Mesenchymal stem cell (in vitro differentiated cells and primary cell): ENCODE measurements at regions not wholly inside any gene's neighbourhood (a gene's known extent, or its start where the extent isn't known, plus 50 kb on each side); places are given as distances from the start of the nearest gene placed in this dataset.

Experiments used
- DNase-seq: peaks from one replicate; pipeline ENCODE4 v3.0.0-alpha.2; 2013
- H2AFZ ChIP-seq: one replicate; pipeline ENCODE4 v1.6.1; 2013; ENCODE audit warnings: low read depth, mild to moderate bottlenecking, control low read depth, inconsistent platforms, low read length, moderate library complexity
- H2AK5ac ChIP-seq: 2 replicates; pipeline ENCODE4 v1.6.1; 2013; ENCODE audit warnings: low read length, moderate library complexity, mild to moderate bottlenecking, inconsistent platforms; ENCODE audit not compliant: severe bottlenecking
- H2BK120ac ChIP-seq: one replicate; pipeline ENCODE4 v1.6.1; 2013; ENCODE audit warnings: low read depth, mild to moderate bottlenecking, inconsistent platforms, low read length, moderate library complexity
- H2BK12ac ChIP-seq, 2 experiments: one replicate each; pipeline ENCODE4 v1.6.1; 2013; ENCODE audit warnings: inconsistent platforms in 2 of 2, low read length in 2 of 2, mild to moderate bottlenecking in 2 of 2, moderate library complexity in 2 of 2, control low read depth in 1 of 2
- H2BK15ac ChIP-seq: one replicate; pipeline ENCODE4 v1.6.1; 2013; ENCODE audit warnings: mild to moderate bottlenecking, low read depth, inconsistent platforms; ENCODE audit not compliant: poor library complexity, severe bottlenecking
- H2BK5ac ChIP-seq: 2 replicates; pipeline ENCODE4 v1.6.1; 2013; ENCODE audit warnings: low read depth, mild to moderate bottlenecking, low read length, control low read depth, inconsistent platforms; ENCODE audit not compliant: poor library complexity, severe bottlenecking
- H3K14ac ChIP-seq, 2 experiments: one replicate each; pipeline ENCODE4 v1.6.1; 2013; ENCODE audit warnings: inconsistent platforms in 2 of 2, low read length in 2 of 2, control low read depth in 1 of 2, mild to moderate bottlenecking in 1 of 2, moderate library complexity in 1 of 2
- H3K18ac ChIP-seq, 2 experiments: one replicate each; pipeline ENCODE4 v1.6.1; 2013; ENCODE audit warnings: inconsistent platforms in 2 of 2, low read length in 2 of 2, control low read depth in 1 of 2, low read depth in 1 of 2, mild to moderate bottlenecking in 1 of 2
- H3K23ac ChIP-seq, 2 experiments: one replicate each; pipeline ENCODE4 v1.6.1; 2013; ENCODE audit warnings: inconsistent platforms in 2 of 2, low read length in 2 of 2, mild to moderate bottlenecking in 2 of 2, moderate library complexity in 2 of 2, control low read depth in 1 of 2
- H3K27ac ChIP-seq: 2 replicates; pipeline ENCODE4 v1.5.1; 2013; ENCODE audit warnings: mild to moderate bottlenecking, moderate library complexity, low read length, control low read depth, inconsistent platforms; ENCODE audit not compliant: poor library complexity, severe bottlenecking
- H3K27me3 ChIP-seq, 2 experiments: 2 replicates each; pipeline versions ENCODE4 v1.6.1 to v1.7.0; 2013; ENCODE audit warnings: low read length in 2 of 2, mild to moderate bottlenecking in 2 of 2, moderate library complexity in 2 of 2, control low read depth in 1 of 2, inconsistent platforms in 1 of 2; ENCODE audit not compliant: control insufficient read depth in 1 of 2, insufficient read depth in 1 of 2
- H3K36me3 ChIP-seq, 2 experiments: 2 replicates each; pipeline versions ENCODE4 v1.6.1 to v1.7.0; 2013; ENCODE audit warnings: low read length in 2 of 2, control low read depth in 1 of 2, inconsistent platforms in 1 of 2, low read depth in 1 of 2, mild to moderate bottlenecking in 1 of 2; ENCODE audit not compliant: insufficient read depth in 2 of 2, control insufficient read depth in 1 of 2
- H3K4ac ChIP-seq, 2 experiments: one replicate each; pipeline ENCODE4 v1.6.1; 2013; ENCODE audit warnings: inconsistent platforms in 2 of 2, low read length in 2 of 2, mild to moderate bottlenecking in 2 of 2, moderate library complexity in 2 of 2, control low read depth in 1 of 2, low read depth in 1 of 2
- H3K4me1 ChIP-seq: 2 replicates; pipeline ENCODE4 v1.6.1; 2013; ENCODE audit warnings: low read depth, low read length, control low read depth; ENCODE audit not compliant: control insufficient read depth, insufficient read depth
- H3K4me2 ChIP-seq: 2 replicates; pipeline ENCODE4 v1.6.1; 2013; ENCODE audit warnings: low read length, mild to moderate bottlenecking, inconsistent platforms; ENCODE audit not compliant: poor library complexity, severe bottlenecking
- H3K4me3 ChIP-seq, 2 experiments: 2 replicates each; pipeline versions ENCODE4 v1.5.1 to v1.7.0; 2013; ENCODE audit warnings: low read length in 2 of 2, mild to moderate bottlenecking in 2 of 2, control low read depth in 1 of 2, low read depth in 1 of 2; ENCODE audit not compliant: insufficient read depth in 1 of 2
- H3K79me1 ChIP-seq: replicated peaks from 2 replicates; pipeline ENCODE4 v1.6.1; 2013; ENCODE audit warnings: mild to moderate bottlenecking, control low read depth, low read length, inconsistent platforms; ENCODE audit not compliant: poor library complexity, severe bottlenecking
- H3K9ac ChIP-seq: 2 replicates; pipeline ENCODE4 v1.7.0; 2013; ENCODE audit warnings: mild to moderate bottlenecking, low read length, moderate library complexity
- H3K9me3 ChIP-seq: 2 replicates; pipeline ENCODE4 v1.7.0; 2013; ENCODE audit warnings: mild to moderate bottlenecking, low read length; ENCODE audit not compliant: control insufficient read depth
- H4K8ac ChIP-seq: one replicate; pipeline ENCODE4 v1.6.1; 2013; ENCODE audit warnings: inconsistent platforms, mild to moderate bottlenecking, low read length, moderate library complexity
- H4K91ac ChIP-seq: one replicate; pipeline ENCODE4 v1.6.1; 2013; ENCODE audit warnings: mild to moderate bottlenecking, low read length, inconsistent platforms
- WGBS: methylation state at CpG from one replicate; pipeline ENCODE4 v1.1.7; 2013; ENCODE audit warnings: mixed read lengths; 5-methylcytosine and 5-hydroxymethylcytosine counted together

- Histone ChIP-seq H2BK12ac (no peak overlapping the region), H3K4me1 (peaks cover 1% of the 10 kb centered on the region), H4K91ac (no peak overlapping the region), H3K79me1 (no peaks in the 10 kb centered on the region), H3K27ac (no peak overlapping the region), H4K8ac (no peak overlapping the region), H3K9ac (no peak overlapping the region), H2BK120ac (no peak overlapping the region), H3K36me3 (no peaks in the 10 kb centered on the region), H3K23ac (no peak overlapping the region), H3K4me2 (no peak overlapping the region), H3K9me3 (no peaks in the 10 kb centered on the region), H2BK5ac (no peak overlapping the region), H3K27me3 (no peaks in the 10 kb centered on the region), H3K14ac (no peak overlapping the region), H3K4ac (no peak overlapping the region), H3K4me3 (no peak overlapping the region), H2AK5ac (no peak overlapping the region), H2AFZ (no peak overlapping the region), H3K18ac (no peak overlapping the region), H2BK15ac (no peak overlapping the region)
- no peak for DNase-seq
- 76% methylated on average over 3 of the region's 4 CpGs for WGBS
Measured at GRCh38 chr5:8399471-8399870, 530.5 kb downstream of the MTRR start.

GRCh38 chr5:8408258-8408657, 539.3 kb downstream of the MTRR start:
- Histone ChIP-seq H3K14ac (no peak overlapping the region), H2BK5ac (no peak overlapping the region), H3K27me3 (no peaks in the 10 kb centered on the region), H2BK12ac (no peak overlapping the region), H3K4me2 (no peak overlapping the region), H3K4me1 (no peaks in the 10 kb centered on the region), H3K9ac (no peak overlapping the region), H2AK5ac (no peak overlapping the region), H3K9me3 (no peaks in the 10 kb centered on the region), H2AFZ (no peak overlapping the region), H3K36me3 (no peaks in the 10 kb centered on the region), H3K4me3 (no peak overlapping the region), H3K23ac (no peak overlapping the region), H4K91ac (no peak overlapping the region), H2BK15ac (no peak overlapping the region), H3K79me1 (no peaks in the 10 kb centered on the region), H3K18ac (no peak overlapping the region), H3K4ac (no peak overlapping the region), H2BK120ac (no peak overlapping the region), H4K8ac (no peak overlapping the region), H3K27ac (no peak overlapping the region)
- 44% methylated on average over 1 of the region's 2 CpGs for WGBS
- no peak for DNase-seq

- Histone ChIP-seq H3K27ac (no peak overlapping the region), H4K91ac (no peak overlapping the region), H3K14ac (no peak overlapping the region), H3K27me3 (no peaks in the 10 kb centered on the region), H3K18ac (no peak overlapping the region), H2BK15ac (no peak overlapping the region), H4K8ac (no peak overlapping the region), H3K4me1 (no peaks in the 10 kb centered on the region), H3K4me2 (no peak overlapping the region), H3K36me3 (no peaks in the 10 kb centered on the region), H3K79me1 (no peaks in the 10 kb centered on the region), H3K9ac (no peak overlapping the region), H2AFZ (no peak overlapping the region), H3K4me3 (no peak overlapping the region), H3K23ac (no peak overlapping the region), H2AK5ac (no peak overlapping the region), H2BK120ac (no peak overlapping the region), H3K9me3 (no peaks in the 10 kb centered on the region), H3K4ac (no peak overlapping the region), H2BK5ac (no peak overlapping the region), H2BK12ac (no peak overlapping the region)
- DNase-seq: no peak
- WGBS: 75% methylated on average over 4 of the region's 4 CpGs
Measured at GRCh38 chr5:8410618-8411017, 541.7 kb downstream of the MTRR start.

- Histone ChIP-seq H3K4me2 (no peak overlapping the region), H4K8ac (no peak overlapping the region), H3K14ac (no peak overlapping the region), H3K9ac (no peak overlapping the region), H2BK120ac (no peak overlapping the region), H3K36me3 (no peaks in the 10 kb centered on the region), H3K4ac (no peak overlapping the region), H3K23ac (no peak overlapping the region), H2AK5ac (no peak overlapping the region), H2BK15ac (no peak overlapping the region), H3K4me1 (peaks cover 2% of the 10 kb centered on the region), H3K27me3 (no peaks in the 10 kb centered on the region), H3K27ac (no peak overlapping the region), H4K91ac (no peak overlapping the region), H3K79me1 (no peaks in the 10 kb centered on the region), H2BK5ac (no peak overlapping the region), H2AFZ (no peak overlapping the region), H3K9me3 (no peaks in the 10 kb centered on the region), H3K18ac (no peak overlapping the region), H3K4me3 (no peak overlapping the region), H2BK12ac (no peak overlapping the region)
- 55% methylated on average over 6 of the region's 7 CpGs for WGBS
- DNase-seq: no peak
Measured at GRCh38 chr5:8413975-8414374, 545.0 kb downstream of the MTRR start.
